ENCODE measurements at regions not wholly inside any gene's neighbourhood (a gene's known extent, or its start where the extent isn't known, plus 50 kb on each side); places are given as distances from the start of the nearest gene placed in this dataset.
"Not testable (repeated sequence)": the region's sequence is repeated elsewhere in the genome, so short reads cannot be mapped to it uniquely, and the experiment has no call there.

GRCh38 chr9:97221478-97222355 lies 85.7 kb upstream of the CCDC180 start:
- not testable (repeated sequence) for H3K36me3 ChIP-seq, H3K9me3 ChIP-seq, H3K27ac ChIP-seq
- TF ChIP-seq EP300 (IDR thresholded peaks at IDR 0.05) = peak in 1 of 2 donors; percentile 31
- peak in 1 of 5 experiments; percentile 25 for TF ChIP-seq CTCF (IDR thresholded peaks at IDR 0.05)
- Histone ChIP-seq H3K27me3 (peaks cover 7 to 63% of the 10 kb centered on the region in 2 donors), H3K4me3 (peak overlapping the region in 3 of 4 donors; percentile 7 to 38 (median 38)), H3K4me1 (peaks cover 0 to 19% (median 13%) of the 10 kb centered on the region in 4 donors)
- DNase-seq (ENCODE audit: low spot score in 2 of 2) = peak; percentile 26 to 37
- WGBS, 2 donors = 1 to 3% methylated on average over 23 to 52 of the region's 78 CpGs

- TF ChIP-seq POLR2A (IDR thresholded peaks at IDR 0.05) (no peak), EP300 (IDR thresholded peaks at IDR 0.05) (no peak), CTCF (IDR thresholded peaks at IDR 0.05) (no peak)
- Histone ChIP-seq H3K27ac (no peak overlapping the region), H3K4me3 (peak overlapping the region in 2 of 4 donors; percentile 38), H3K4me1 (peaks cover 0 to 19% (median 13%) of the 10 kb centered on the region in 4 donors), H3K36me3 (no peaks in the 10 kb centered on the region), H3K27me3 (peaks cover 7 to 63% of the 10 kb centered on the region in 2 donors), H3K9me3 (no peaks in the 10 kb centered on the region)
- WGBS, 2 donors = 3 to 4% methylated on average over 18 to 38 of the region's 44 CpGs
- no peak for DNase-seq (ENCODE audit: low spot score in 2 of 2)
These were observed 86.5 kb upstream of the CCDC180 start for GRCh38 chr9:97220894-97221477.

GRCh38 chr9:97220396-97220795 lies 87.1 kb upstream of the CCDC180 start:
- H3K4me3 ChIP-seq; DNase-seq (ENCODE audit: low spot score in 2 of 2); H3K27ac ChIP-seq; H3K9me3 ChIP-seq; H3K36me3 ChIP-seq: not testable (repeated sequence)
- WGBS, 2 donors = 33 to 38% methylated on average over 3 of the region's 3 CpGs
- peaks cover 0 to 19% (median 13%) of the 10 kb centered on the region in 4 donors for H3K4me1 ChIP-seq
- H3K27me3 ChIP-seq = peaks cover 7 to 63% of the 10 kb centered on the region in 2 donors

- not testable (repeated sequence) for H3K9me3 ChIP-seq; H3K27ac ChIP-seq; DNase-seq (ENCODE audit: low spot score in 2 of 2); H3K4me3 ChIP-seq; H3K36me3 ChIP-seq
- WGBS, 2 donors = 51% methylated on average over 11 to 12 of the region's 12 CpGs
- peaks cover 7 to 58% of the 10 kb centered on the region in 2 donors for H3K27me3 ChIP-seq
- peaks cover 0 to 19% (median 13%) of the 10 kb centered on the region in 4 donors for H3K4me1 ChIP-seq
These were observed 87.9 kb upstream of the CCDC180 start for GRCh38 chr9:97219443-97220140.

GRCh38 chr9:97215127-97215526 lies 92.3 kb upstream of the CCDC180 start:
- DNase-seq (ENCODE audit: low spot score in 2 of 2); H3K27ac ChIP-seq; H3K9me3 ChIP-seq; H3K4me1 ChIP-seq; H3K4me3 ChIP-seq; H3K36me3 ChIP-seq: not testable (repeated sequence)
- H3K27me3 ChIP-seq = peaks cover 0 to 13% of the 10 kb centered on the region in 2 donors
- WGBS, 2 donors = 86 to 95% methylated on average over 8 to 9 of the region's 10 CpGs

GRCh38 chr9:97214556-97214955 lies 92.9 kb upstream of the CCDC180 start:
- not testable (repeated sequence) for H3K27ac ChIP-seq; H3K4me3 ChIP-seq; DNase-seq (ENCODE audit: low spot score in 2 of 2); H3K9me3 ChIP-seq; H3K36me3 ChIP-seq; H3K4me1 ChIP-seq; H3K27me3 ChIP-seq
- WGBS, 2 donors = 80 to 85% methylated on average over 6 of the region's 6 CpGs

- DNase-seq (ENCODE audit: low spot score in 2 of 2); H3K27me3 ChIP-seq; H3K27ac ChIP-seq; H3K4me1 ChIP-seq; H3K4me3 ChIP-seq; H3K36me3 ChIP-seq: not testable (repeated sequence)
- WGBS, 2 donors = 93 to 97% methylated on average over 17 to 20 of the region's 20 CpGs
- peaks cover 0 to 11% (median 0%) of the 10 kb centered on the region in 4 donors for H3K9me3 ChIP-seq
These were observed 107.8 kb upstream of the CCDC180 start for GRCh38 chr9:97199683-97200082.

GRCh38 chr9:97193767-97194166 lies 113.7 kb upstream of the CCDC180 start:
- H3K27ac ChIP-seq; DNase-seq (ENCODE audit: low spot score in 2 of 2); H3K27me3 ChIP-seq; H3K36me3 ChIP-seq; H3K9me3 ChIP-seq; H3K4me1 ChIP-seq; H3K4me3 ChIP-seq: not testable (repeated sequence)
- WGBS, 2 donors = 87 to 88% methylated on average over 4 of the region's 4 CpGs
